WERI-Rb-1 (cell line): ENCODE measurements at regions not wholly inside any gene's neighbourhood (a gene's known extent, or its start where the extent isn't known, plus 50 kb on each side); places are given as distances from the start of the nearest gene placed in this dataset.
"Not testable (repeated sequence)": the region's sequence is repeated elsewhere in the genome, so short reads cannot be mapped to it uniquely, and the experiment has no call there.

Experiments
- DNase-seq: peaks from one replicate; pipeline ENCODE4 v3.0.0-alpha.2; 2020
- H3K27ac ChIP-seq: fragments of 250-450 bp; sonication (Bioruptor Pico); 2 replicates; pipeline ENCODE4 v1.5.1; 2020; ENCODE audit warnings: mild to moderate bottlenecking, moderate library complexity
- H3K27me3 ChIP-seq: fragments of 250-450 bp; sonication (Bioruptor Pico); 2 replicates; pipeline ENCODE4 v1.5.1; 2021; ENCODE audit warnings: mild to moderate bottlenecking, low read depth, moderate library complexity; ENCODE audit not compliant: insufficient read depth, severe bottlenecking
- H3K36me3 ChIP-seq: fragments of 250-450 bp; sonication (Bioruptor Pico); 2 replicates; pipeline ENCODE4 v1.5.1; 2020; ENCODE audit warnings: mild to moderate bottlenecking, moderate library complexity
- H3K4me3 ChIP-seq: 2 replicates; pipeline ENCODE4 v1.5.1; 2011; ENCODE audit warnings: low read depth, mild to moderate bottlenecking, control low read depth, low read length
- H3K9me3 ChIP-seq: fragments of 250-450 bp; sonication (Bioruptor Pico); 2 replicates; pipeline ENCODE4 v1.5.1; 2021; ENCODE audit warnings: mild to moderate bottlenecking, moderate library complexity; ENCODE audit not compliant: severe bottlenecking
- CTCF ChIP-seq: IDR thresholded peaks from 2 replicates; pipeline ENCODE4 v1.5.1; 2011; ENCODE audit warnings: low read depth, mild to moderate bottlenecking, control low read depth, inconsistent platforms, low read length

- no peak overlapping the region for H3K4me3 ChIP-seq
- H3K9me3 ChIP-seq = peaks cover 17% of the 10 kb centered on the region
- TF ChIP-seq CTCF = no peak
- H3K27ac ChIP-seq = no peak overlapping the region
- H3K27me3 ChIP-seq = no peaks in the 10 kb centered on the region
- no peak for DNase-seq
- H3K36me3 ChIP-seq = no peaks in the 10 kb centered on the region
These were observed 55.1 kb downstream of the ID4 start for GRCh38 chr6:19892260-19892659.

- H3K36me3 ChIP-seq = no peaks in the 10 kb centered on the region
These were observed 58.9 kb downstream of the ID4 start for GRCh38 chr6:19895866-19896692.

GRCh38 chr6:19896693-19897010 lies 59.5 kb downstream of the ID4 start:
- DNase-seq = no peak
- H3K9me3 ChIP-seq = peaks cover 9% of the 10 kb centered on the region
- TF ChIP-seq CTCF = no peak
- no peak overlapping the region for H3K4me3 ChIP-seq
- H3K27ac ChIP-seq = no peak overlapping the region
- H3K27me3 ChIP-seq = no peaks in the 10 kb centered on the region
- H3K36me3 ChIP-seq = no peaks in the 10 kb centered on the region

More at GRCh38 chr6:19895866-19896692, 58.9 kb downstream of the ID4 start:
- no peak overlapping the region for H3K27ac ChIP-seq
- DNase-seq = no peak
- TF ChIP-seq CTCF = no peak
- no peaks in the 10 kb centered on the region for H3K27me3 ChIP-seq
- H3K9me3 ChIP-seq = peaks cover 9% of the 10 kb centered on the region
- H3K4me3 ChIP-seq = no peak overlapping the region

GRCh38 chr6:19898141-19898740 lies 61.1 kb downstream of the ID4 start:
- no peak for DNase-seq
- no peak overlapping the region for H3K4me3 ChIP-seq
- no peak for TF ChIP-seq CTCF
- H3K27me3 ChIP-seq = no peaks in the 10 kb centered on the region
- no peak overlapping the region for H3K27ac ChIP-seq
- no peaks in the 10 kb centered on the region for H3K36me3 ChIP-seq
- H3K9me3 ChIP-seq = peaks cover 9% of the 10 kb centered on the region

- Histone ChIP-seq H3K4me3 (no peak overlapping the region), H3K27ac (no peak overlapping the region), H3K36me3 (no peaks in the 10 kb centered on the region), H3K27me3 (no peaks in the 10 kb centered on the region), H3K9me3 (peaks cover under 1% of the 10 kb centered on the region)
- no peak for TF ChIP-seq CTCF
- DNase-seq = no peak
These were observed 65.0 kb downstream of the ID4 start for GRCh38 chr6:19902201-19902600.

- H3K36me3 ChIP-seq, H3K27ac ChIP-seq, H3K4me3 ChIP-seq, DNase-seq, H3K9me3 ChIP-seq, H3K27me3 ChIP-seq: not testable (repeated sequence)
These were observed 67.2 kb downstream of the ID4 start for GRCh38 chr6:19904408-19904807.
